ENCODE measurements at regions not wholly inside any gene's neighbourhood (a gene's known extent, or its start where the extent isn't known, plus 50 kb on each side); places are given as distances from the start of the nearest gene placed in this dataset.

DNA sequence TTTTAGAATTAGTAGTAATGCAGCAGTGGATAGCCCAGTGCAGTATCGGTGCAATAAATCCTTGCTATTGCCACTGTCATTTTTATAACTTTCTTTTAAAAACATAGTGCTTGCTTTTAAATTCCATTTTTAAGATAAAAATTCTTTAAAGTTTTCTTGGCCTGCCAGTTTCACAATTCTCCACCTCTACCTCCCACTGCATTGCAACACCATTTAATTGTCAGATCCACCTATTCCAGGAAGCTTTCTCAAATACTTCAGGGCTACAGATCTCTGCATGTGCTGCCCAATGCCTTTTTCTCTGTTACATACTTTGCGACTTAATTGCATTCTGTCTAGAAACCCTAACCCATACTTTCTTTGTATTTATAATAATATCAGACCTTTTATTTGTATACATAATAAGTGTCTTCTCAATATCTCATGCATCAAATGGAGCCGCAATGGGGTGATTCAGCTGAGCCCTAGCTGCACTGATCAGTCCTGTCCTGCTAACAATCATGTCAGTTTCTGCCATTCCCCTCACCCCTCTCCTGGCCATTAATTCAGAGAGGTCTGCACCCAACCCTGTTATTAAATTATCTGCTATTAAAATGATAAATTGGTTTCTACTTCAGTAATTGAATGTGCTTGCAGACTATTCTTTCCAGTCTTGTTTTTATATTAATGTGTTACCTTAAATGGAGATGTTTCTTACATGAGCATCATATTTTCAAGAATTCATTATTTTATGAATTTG, 193.1 kb downstream of the SLIT2 start:
- DNase-seq (ENCODE audit: low read depth in 1 of 2, low spot score in 1 of 2), result peak in 1 of 2 donors; percentile 48
- Histone ChIP-seq H3K27ac (no peak overlapping the region), H3K9me3 (ENCODE audit: low read depth) (no peaks in the 10 kb centered on the region), H3K27me3 (no peaks in the 10 kb centered on the region), H3K4me1 (ENCODE audit: low read depth) (peaks cover 28% of the 10 kb centered on the region), H3K36me3 (no peaks in the 10 kb centered on the region), H3K4me3 (no peak overlapping the region)
- TF ChIP-seq, protein P1, sequence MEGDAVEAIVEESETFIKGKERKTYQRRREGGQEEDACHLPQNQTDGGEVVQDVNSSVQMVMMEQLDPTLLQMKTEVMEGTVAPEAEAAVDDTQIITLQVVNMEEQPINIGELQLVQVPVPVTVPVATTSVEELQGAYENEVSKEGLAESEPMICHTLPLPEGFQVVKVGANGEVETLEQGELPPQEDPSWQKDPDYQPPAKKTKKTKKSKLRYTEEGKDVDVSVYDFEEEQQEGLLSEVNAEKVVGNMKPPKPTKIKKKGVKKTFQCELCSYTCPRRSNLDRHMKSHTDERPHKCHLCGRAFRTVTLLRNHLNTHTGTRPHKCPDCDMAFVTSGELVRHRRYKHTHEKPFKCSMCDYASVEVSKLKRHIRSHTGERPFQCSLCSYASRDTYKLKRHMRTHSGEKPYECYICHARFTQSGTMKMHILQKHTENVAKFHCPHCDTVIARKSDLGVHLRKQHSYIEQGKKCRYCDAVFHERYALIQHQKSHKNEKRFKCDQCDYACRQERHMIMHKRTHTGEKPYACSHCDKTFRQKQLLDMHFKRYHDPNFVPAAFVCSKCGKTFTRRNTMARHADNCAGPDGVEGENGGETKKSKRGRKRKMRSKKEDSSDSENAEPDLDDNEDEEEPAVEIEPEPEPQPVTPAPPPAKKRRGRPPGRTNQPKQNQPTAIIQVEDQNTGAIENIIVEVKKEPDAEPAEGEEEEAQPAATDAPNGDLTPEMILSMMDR (IDR thresholded peaks at IDR 0.05; ENCODE audit: low read depth, low read length), result no peak

DNA sequence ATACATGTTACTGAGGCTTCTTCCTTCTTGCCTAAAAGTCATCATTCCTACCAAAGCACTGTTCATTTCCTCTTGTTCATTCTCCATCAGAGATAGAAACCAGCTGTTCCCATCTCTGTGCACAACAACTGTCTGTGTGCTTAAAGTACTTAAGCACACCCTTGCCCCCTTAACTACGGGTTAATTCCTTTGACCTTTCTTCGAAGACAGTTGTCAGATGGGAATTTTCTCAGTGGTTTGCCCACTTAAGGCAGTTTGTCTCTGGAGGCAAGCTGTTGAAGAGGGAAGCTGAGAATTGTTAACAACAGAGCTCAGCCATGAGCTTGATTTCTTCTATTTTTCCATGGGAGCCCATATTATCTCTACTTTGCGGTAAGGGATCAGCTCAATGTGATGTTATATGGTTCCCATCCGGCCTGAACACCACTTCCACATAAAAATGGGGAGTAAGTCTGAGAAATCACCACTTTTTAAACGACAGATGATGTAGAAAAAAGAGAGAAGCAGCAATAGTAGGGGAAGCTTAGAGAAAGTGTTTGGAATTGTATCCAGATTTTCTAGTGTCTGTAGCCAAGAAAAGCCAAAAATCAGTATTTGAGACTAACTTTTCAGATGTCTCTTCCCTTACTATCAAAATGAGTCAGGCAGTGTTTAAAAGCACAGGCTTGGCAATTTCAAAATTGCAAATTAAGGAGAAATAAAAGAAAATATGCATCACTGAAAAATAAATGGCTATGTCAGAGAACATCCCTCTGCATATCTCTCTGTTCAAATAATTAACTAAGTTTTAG, 194.4 kb downstream of the SLIT2 start:
- DNase-seq (ENCODE audit: low read depth in 1 of 2, low spot score in 1 of 2), result peak; percentile 62 to 70
- TF ChIP-seq, protein P1 (IDR thresholded peaks at IDR 0.05; ENCODE audit: low read depth, low read length), result no peak
- Histone ChIP-seq H3K27me3 (no peaks in the 10 kb centered on the region), H3K36me3 (no peaks in the 10 kb centered on the region), H3K4me1 (ENCODE audit: low read depth) (peaks cover 28% of the 10 kb centered on the region), H3K4me3 (no peak overlapping the region), H3K9me3 (ENCODE audit: low read depth) (no peaks in the 10 kb centered on the region), H3K27ac (peak overlapping the region; percentile 56)

DNA sequence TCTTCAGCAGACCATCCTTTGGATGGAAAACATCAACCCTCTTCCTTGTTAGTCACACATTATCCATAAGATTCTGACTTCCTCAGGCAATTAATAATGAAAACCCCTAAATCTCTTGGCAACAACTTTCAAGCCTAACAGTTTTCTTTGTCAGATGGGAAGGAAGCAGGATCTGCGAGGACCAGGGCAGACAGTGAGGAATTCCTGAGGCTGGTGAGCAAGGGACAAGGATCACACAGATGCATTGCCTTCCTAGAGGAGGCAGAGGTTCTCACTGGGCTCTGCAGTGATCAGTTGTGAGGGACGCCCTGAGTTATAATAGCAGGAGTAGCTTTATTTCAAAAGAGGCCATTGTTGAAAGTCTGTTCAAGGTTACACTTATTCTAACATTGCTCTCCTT, 195.4 kb downstream of the SLIT2 start:
- Histone ChIP-seq H3K4me1 (ENCODE audit: low read depth) (peaks cover 28% of the 10 kb centered on the region), H3K27ac (peak overlapping the region; percentile 15), H3K9me3 (ENCODE audit: low read depth) (no peaks in the 10 kb centered on the region), H3K4me3 (no peak overlapping the region), H3K27me3 (no peaks in the 10 kb centered on the region), H3K36me3 (no peaks in the 10 kb centered on the region)
- DNase-seq (ENCODE audit: low read depth in 1 of 2, low spot score in 1 of 2), result no peak
- TF ChIP-seq, protein P1 (IDR thresholded peaks at IDR 0.05; ENCODE audit: low read depth, low read length), result no peak

DNA sequence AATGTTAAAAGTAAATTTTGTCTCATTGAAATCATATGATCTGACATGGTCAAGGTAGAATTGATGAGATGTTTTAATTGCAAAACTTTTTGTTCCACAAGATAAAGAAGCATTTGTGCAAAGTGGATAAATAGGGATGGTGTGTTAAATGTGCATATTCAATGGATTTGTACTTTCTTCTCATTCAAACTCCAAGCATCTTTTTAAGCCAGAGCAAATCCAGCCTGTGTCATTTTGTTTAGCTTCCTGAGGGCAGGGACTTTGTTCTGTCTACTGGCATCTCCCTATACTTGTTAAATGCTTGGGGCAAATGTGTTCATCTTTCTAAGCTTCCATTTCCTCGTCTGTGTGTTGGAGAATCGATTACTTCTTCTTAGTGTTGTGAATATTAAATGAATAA, 200.3 kb downstream of the SLIT2 start:
- Histone ChIP-seq H3K4me3 (no peak overlapping the region), H3K36me3 (no peaks in the 10 kb centered on the region), H3K9me3 (ENCODE audit: low read depth) (no peaks in the 10 kb centered on the region), H3K27me3 (no peaks in the 10 kb centered on the region), H3K27ac (no peak overlapping the region), H3K4me1 (ENCODE audit: low read depth) (peaks cover 6% of the 10 kb centered on the region)
- TF ChIP-seq, protein P1 (IDR thresholded peaks at IDR 0.05; ENCODE audit: low read depth, low read length), result no peak
- no peak for DNase-seq (ENCODE audit: low read depth in 1 of 2, low spot score in 1 of 2)

DNA sequence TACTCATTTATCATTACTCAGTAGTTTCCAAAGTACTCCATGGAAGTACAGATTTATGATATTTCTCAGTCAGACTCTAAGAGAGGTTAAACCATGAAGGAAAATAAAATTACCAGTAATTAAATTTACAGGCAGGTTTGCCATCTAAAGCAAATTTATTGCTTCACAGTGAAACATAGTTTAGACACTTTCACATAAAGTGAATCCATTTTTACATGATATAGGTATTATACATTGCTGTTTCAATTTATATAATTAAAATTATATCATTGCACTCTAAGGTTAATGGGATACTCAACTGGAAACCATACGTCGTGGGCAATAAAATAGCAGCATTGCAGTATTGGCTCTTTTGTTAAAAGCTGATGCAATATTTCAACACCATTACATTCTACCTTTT, 202.8 kb downstream of the SLIT2 start:
- H3K9me3 ChIP-seq (ENCODE audit: low read depth), result no peaks in the 10 kb centered on the region
- no peak overlapping the region for H3K27ac ChIP-seq
- DNase-seq (ENCODE audit: low read depth in 1 of 2, low spot score in 1 of 2), result no peak
- TF ChIP-seq, protein P1 (IDR thresholded peaks at IDR 0.05; ENCODE audit: low read depth, low read length), result no peak
- H3K4me1 ChIP-seq (ENCODE audit: low read depth), result peaks cover 8% of the 10 kb centered on the region
- H3K36me3 ChIP-seq, result no peaks in the 10 kb centered on the region
- H3K27me3 ChIP-seq, result no peaks in the 10 kb centered on the region
- no peak overlapping the region for H3K4me3 ChIP-seq
